GM13976 (cell line): ENCODE measurements at regions not wholly inside any gene's neighbourhood (a gene's known extent, or its start where the extent isn't known, plus 50 kb on each side); places are given as distances from the start of the nearest gene placed in this dataset.

ENCODE experiments used
- DNase-seq: peaks from one replicate; pipeline ENCODE4 v3.0.0; 2012; ENCODE audit warnings: low spot score
- in situ Hi-C: fragments of 300-500 bp; cut with MboI; formaldehyde crosslinking; loops from one replicate; pipeline ENCODE4 v1.12.0; 2022; ENCODE audit warnings: low sequenced_read_pairs, mixed read lengths, inconsistent platforms; ENCODE audit not compliant: unreplicated experiment
- TF ChIP-seq, protein P1 (sequence below): IDR thresholded peaks from 2 replicates; pipeline ENCODE4 v1.5.1; 2012; ENCODE audit warnings: borderline replicate concordance, mild to moderate bottlenecking; ENCODE audit not compliant: insufficient read depth; ENCODE audit errors: extremely low read depth, missing control alignments, control extremely low read depth

DNA sequence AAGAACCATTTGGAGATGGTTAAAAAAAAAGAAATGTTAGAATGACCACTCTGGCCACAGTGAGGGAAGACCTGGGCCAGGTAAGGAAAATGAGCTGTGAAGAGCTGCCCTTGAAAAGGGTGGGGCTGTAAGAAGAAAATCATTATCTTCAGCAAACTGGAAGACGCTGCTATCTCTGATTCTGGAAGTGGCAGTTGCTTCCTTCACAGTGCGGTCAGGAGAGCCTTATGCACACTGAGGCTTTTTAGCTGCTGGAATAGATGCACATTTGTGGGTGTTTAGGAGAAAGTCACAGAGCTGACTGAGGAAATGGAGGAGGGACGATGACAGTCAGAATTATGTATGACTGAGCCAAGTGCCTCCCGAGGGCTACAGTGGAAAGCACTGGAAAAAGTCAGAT, 91.6 kb downstream of the TBX19 start:
- DNase-seq = no peak
- TF ChIP-seq, protein P1, sequence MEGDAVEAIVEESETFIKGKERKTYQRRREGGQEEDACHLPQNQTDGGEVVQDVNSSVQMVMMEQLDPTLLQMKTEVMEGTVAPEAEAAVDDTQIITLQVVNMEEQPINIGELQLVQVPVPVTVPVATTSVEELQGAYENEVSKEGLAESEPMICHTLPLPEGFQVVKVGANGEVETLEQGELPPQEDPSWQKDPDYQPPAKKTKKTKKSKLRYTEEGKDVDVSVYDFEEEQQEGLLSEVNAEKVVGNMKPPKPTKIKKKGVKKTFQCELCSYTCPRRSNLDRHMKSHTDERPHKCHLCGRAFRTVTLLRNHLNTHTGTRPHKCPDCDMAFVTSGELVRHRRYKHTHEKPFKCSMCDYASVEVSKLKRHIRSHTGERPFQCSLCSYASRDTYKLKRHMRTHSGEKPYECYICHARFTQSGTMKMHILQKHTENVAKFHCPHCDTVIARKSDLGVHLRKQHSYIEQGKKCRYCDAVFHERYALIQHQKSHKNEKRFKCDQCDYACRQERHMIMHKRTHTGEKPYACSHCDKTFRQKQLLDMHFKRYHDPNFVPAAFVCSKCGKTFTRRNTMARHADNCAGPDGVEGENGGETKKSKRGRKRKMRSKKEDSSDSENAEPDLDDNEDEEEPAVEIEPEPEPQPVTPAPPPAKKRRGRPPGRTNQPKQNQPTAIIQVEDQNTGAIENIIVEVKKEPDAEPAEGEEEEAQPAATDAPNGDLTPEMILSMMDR = no peak
- in situ Hi-C loops = no loop called here

DNA sequence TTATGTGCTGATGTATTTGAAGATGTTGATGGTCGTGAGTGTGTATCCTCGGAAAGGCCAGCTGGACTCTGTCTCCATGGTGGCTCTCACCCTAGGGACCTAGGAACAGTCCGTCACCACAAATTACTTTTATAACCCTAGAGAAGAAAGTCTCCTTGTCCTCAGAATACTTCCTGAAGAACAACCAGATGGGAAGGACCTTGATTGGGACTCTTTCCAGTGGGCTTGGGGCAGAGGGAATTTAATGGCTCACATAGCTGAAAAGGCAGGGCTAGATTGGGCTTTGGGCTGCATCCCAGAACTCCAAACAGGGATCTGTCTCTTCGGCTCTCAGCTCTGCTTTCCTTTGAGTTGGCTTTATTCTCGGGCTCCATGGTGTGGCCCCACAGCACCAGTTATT, 90.8 kb downstream of the TBX19 start:
- in situ Hi-C loops = no loop called here
- DNase-seq = no peak
- TF ChIP-seq, protein P1 = no peak

DNA sequence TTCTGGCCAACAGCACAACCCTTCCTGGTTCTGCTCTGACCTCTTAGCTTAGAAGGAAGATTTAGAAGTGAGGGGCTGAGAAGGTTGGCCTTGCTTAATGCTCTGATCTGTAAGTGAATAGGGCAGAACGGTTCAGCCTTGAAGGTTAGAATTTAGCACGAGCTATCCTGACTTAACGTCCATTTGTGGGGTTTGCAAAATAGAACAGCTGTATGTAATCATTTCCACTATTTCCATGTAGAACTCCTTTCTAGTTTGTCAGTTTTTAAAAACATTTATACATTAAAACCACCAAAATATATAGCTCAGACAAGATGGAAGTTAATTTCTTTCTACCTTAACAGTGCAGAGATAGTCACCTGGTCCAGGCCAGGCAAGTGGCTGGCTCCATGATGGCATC, 89.9 kb downstream of the TBX19 start:
- TF ChIP-seq, protein P1 = no peak
- in situ Hi-C loops = no loop called here
- no peak for DNase-seq

DNA sequence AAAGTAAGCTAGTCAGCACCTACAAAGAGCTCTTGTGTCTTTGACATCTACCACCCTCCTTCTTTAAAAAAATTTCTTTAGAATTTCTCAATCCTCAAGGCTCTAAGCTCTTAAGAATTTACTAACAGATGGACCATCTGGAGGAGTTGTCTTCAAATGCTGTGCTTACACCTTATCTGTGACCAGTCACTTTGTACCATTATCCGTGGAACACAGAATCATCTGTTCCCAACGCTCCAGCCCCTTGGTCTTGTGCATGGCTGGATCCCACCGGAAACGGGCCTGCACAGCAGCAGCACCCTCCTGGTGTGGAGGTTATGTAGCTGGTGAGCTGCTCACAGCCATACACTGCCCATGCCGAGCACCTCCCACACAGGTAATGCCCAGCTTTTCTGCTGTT, 89.0 kb downstream of the TBX19 start:
- in situ Hi-C loops = no loop called here
- TF ChIP-seq, protein P1 = no peak
- no peak for DNase-seq

DNA sequence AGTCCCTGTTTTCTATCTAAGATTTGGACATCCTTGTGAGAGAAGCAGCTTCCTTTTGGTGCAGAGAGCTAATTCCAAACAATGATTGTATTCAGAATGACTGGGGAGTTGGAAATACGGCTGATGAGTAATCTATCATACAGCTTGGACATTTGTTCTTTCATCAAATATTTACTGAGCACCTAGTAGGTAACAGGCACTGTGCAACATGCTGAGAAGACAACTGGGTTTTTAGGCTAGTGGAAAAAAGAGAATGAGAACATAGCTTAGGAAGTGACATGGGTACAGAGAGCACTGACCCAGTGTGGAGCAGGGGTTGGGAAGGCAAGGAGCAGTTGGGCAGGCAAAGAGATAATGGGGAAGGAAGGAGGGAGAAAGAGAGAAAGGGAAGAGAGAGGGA, 87.5 kb downstream of the TBX19 start:
- no peak for DNase-seq
- in situ Hi-C loops = no loop called here
- TF ChIP-seq, protein P1 = no peak

DNA sequence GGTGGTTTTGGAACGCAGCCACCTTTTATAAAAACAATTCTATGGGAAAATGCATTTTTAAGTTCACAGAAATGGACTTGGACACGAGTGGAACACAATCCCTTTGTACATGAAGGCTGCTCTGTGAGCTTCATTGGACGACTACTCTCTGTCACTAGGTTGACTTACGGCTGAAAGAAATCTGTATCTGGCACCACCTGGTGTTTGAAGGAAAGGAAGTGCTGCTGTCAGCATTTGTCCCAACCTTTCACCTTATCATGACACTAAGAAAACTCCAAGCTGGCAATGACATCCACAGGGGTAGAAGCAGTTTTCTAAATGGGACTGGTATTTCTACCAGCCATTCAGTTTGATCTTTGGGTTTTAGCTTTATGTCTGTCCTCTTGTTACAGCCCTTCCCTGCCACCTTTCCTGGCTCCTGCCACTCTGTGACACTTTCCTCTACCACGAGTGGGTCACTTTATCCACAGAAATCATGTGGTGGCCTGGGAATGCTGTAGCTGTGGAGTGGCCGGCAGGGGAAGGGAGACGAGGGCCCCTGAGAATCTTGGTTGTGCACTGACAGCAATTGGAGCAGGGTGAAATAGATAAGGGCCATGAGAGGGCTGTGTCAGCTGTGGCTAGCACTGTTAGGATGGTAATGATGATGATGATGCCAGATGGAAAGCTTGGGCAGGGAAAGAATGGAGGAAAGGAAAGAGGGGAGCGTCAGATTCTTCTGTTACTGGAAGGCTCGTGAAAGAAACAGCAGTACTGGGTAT, 85.2 kb downstream of the TBX19 start:
- no peak for DNase-seq
- in situ Hi-C loops = no loop called here
- TF ChIP-seq, protein P1 = no peak
